GM23248 (cell line): ENCODE measurements at regions not wholly inside any gene's neighbourhood (a gene's known extent, or its start where the extent isn't known, plus 50 kb on each side); places are given as distances from the start of the nearest gene placed in this dataset.
"Not testable (repeated sequence)": the region's sequence is repeated elsewhere in the genome, so short reads cannot be mapped to it uniquely, and the experiment has no call there.

Source experiments
- EZH2 ChIP-seq: fragments of 200-600 bp; sonication (generic); IDR thresholded peaks from 2 replicates; pipeline ENCODE4 v1.6.1; 2018; ENCODE audit warnings: antibody characterized with exemption, mild to moderate bottlenecking; ENCODE audit not compliant: insufficient read depth, poor library complexity, severe bottlenecking
- EZH2phosphoT487 ChIP-seq: fragments of 200-600 bp; sonication (generic); IDR thresholded peaks from 2 replicates; pipeline ENCODE4 v1.6.1; 2018; ENCODE audit warnings: antibody characterized with exemption, moderate library complexity, mild to moderate bottlenecking, low read depth; ENCODE audit not compliant: insufficient read depth

- not testable (repeated sequence) for TF ChIP-seq EZH2phosphoT487, EZH2
Observed at GRCh38 chr16:29602683-29603088, 60.4 kb upstream of the SPN start.
